Cardiac muscle cell (in vitro differentiated cells and primary cell): ENCODE measurements at regions not wholly inside any gene's neighbourhood (a gene's known extent, or its start where the extent isn't known, plus 50 kb on each side); places are given as distances from the start of the nearest gene placed in this dataset.
"Not testable (repeated sequence)": the region's sequence is repeated elsewhere in the genome, so short reads cannot be mapped to it uniquely, and the experiment has no call there.

ENCODE experiments used
- DNase-seq, 2 donors: peaks; one replicate each; pipeline versions ENCODE4 v3.0.0 to v3.0.0-alpha.2; 2010 to 2017; ENCODE audit warnings: low read depth in 1 of 2, low spot score in 1 of 2
- H3K27ac ChIP-seq: fragments of 200-600 bp; sonication (generic); 2 replicates; pipeline ENCODE4 v1.5.1; 2016
- H3K27me3 ChIP-seq: fragments of 200-600 bp; sonication (generic); 2 replicates; pipeline ENCODE4 v1.6.0; 2016; ENCODE audit warnings: control low read depth
- H3K36me3 ChIP-seq: fragments of 200-600 bp; sonication (generic); 2 replicates; pipeline ENCODE4 v1.5.1; 2016; ENCODE audit warnings: control low read depth
- H3K4me1 ChIP-seq: fragments of 200-600 bp; sonication (generic); 2 replicates; pipeline ENCODE4 v1.8.1; 2017; ENCODE audit warnings: low read depth, mild to moderate bottlenecking, mixed run types
- H3K4me3 ChIP-seq: fragments of 200-600 bp; sonication (generic); 2 replicates; pipeline ENCODE4 v1.5.1; 2016; ENCODE audit warnings: mild to moderate bottlenecking
- H3K9me3 ChIP-seq: fragments of 200-600 bp; sonication (generic); 2 replicates; pipeline ENCODE4 v1.5.1; 2017; ENCODE audit warnings: low read depth, mild to moderate bottlenecking, control low read depth
- TF ChIP-seq, protein P1 (sequence below): IDR thresholded peaks from 2 replicates; pipeline ENCODE4 v1.5.1; 2012; ENCODE audit warnings: low read depth, mild to moderate bottlenecking, low read length

DNA sequence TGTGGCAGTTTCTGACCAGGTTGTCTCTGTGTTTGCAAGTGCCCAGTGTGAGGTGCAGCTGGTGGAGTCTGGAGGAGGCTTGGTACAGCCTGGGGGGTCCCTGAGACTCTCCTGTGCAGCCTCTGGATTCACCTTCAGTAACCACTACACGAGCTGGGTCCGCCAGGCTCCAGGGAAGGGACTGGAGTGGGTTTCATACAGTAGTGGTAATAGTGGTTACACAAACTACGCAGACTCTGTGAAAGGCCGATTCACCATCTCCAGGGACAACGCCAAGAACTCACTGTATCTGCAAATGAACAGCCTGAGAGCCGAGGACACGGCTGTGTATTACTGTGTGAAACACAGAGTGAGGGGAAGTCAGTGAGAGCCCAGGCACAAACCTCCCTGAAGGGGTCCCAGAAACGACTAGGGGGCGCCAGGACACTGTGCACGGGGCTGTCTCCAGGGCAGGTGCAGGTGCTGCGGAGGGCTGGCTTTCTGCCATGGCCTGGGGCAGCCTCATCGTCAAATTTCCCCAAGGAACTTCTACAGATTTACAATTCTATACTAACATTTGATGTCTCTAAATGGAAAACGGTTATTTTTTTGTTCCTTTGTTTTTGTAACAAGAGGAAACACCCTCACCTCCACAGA lies 187.0 kb upstream of the TP53TG3D start:
- H3K36me3 ChIP-seq, DNase-seq, H3K27ac ChIP-seq: not testable (repeated sequence)

DNA sequence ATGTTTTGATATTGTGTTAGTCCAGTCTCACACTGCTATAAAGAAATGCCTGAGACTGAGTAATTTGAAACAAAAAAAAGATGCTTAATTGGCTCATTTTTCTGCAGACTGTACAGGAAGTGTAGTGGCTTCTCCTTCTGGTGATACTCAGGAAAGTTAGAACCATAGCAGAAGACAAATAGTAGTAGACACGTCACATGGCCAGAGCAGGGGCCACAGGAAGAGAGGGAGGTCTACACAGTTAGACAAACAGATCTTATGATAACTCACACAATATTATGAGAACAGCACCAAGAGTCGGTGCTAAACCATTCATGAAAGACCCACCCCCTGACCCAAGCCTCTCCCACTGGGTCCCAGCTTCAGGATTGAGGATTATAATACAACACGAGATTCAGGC lies 181.5 kb upstream of the TP53TG3D start:
- not testable (repeated sequence) for H3K9me3 ChIP-seq, DNase-seq, H3K4me3 ChIP-seq, H3K27ac ChIP-seq, H3K4me1 ChIP-seq, H3K27me3 ChIP-seq, H3K36me3 ChIP-seq

More for the DNA sequence above, 187.0 kb upstream of the TP53TG3D start:
- not testable (repeated sequence) for H3K4me1 ChIP-seq, H3K9me3 ChIP-seq, H3K27me3 ChIP-seq, H3K4me3 ChIP-seq

DNA sequence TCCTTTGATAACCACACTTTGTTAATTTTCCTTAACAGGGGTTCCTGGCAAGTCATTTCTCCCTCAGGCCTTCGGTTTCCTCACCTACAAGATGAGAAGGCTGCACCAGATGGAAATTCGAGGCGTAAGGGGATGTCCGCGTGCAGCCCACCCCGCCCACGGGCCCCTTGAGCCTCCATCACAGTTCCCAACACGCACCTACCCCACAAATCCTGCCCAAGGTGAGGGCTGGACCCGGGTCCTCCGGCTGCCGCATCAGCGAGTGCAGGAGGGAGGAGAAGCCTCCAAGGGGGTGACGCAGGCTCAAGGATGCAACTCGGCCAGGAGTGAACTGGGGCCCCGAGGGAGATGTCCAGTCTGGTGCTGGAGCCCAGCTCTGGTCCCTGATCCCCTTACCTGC lies 169.2 kb upstream of the TP53TG3D start:
- H3K4me3 ChIP-seq, H3K27ac ChIP-seq, H3K9me3 ChIP-seq, H3K4me1 ChIP-seq, H3K27me3 ChIP-seq, H3K36me3 ChIP-seq, DNase-seq: not testable (repeated sequence)

DNA sequence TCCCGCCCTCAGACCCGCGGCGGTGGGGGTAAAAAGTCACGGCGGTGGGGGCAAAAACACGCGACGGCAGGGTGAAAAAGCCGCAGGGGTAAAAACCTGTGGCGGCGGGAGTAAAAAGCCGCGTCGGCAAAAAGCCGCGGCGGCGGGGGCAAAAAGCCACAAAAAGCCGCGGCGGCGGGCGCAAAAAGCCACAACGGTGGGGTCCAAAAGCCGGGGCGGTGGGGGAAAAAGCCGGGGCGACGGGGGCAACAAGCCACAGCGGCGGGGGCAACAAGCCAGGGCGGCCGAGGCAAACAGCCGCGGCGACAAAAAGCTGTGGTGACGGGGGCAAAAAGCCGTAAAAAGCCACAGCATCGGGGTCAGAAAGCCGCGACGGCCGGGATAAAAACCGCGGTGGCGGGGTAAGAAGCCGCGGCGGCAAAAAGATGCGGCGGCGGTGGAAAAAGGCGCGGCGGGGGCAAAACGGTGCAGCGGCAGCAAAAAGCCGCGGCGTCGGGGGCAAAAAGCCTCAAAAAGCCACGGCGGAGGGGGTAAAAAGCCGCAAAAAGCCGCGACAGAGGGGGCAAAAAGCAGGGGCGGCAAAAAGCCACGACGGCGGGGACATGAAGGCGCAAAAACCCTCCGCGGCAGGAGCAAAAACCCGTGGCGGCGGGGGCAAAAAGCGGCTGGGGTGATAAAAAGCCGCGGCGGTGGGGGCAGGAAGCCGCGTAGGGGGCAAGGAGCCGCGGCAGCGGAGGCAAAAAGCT lies 168.3 kb upstream of the TP53TG3D start:
- H3K27ac ChIP-seq, H3K4me1 ChIP-seq, H3K27me3 ChIP-seq, H3K9me3 ChIP-seq, DNase-seq, H3K4me3 ChIP-seq, H3K36me3 ChIP-seq: not testable (repeated sequence)

DNA sequence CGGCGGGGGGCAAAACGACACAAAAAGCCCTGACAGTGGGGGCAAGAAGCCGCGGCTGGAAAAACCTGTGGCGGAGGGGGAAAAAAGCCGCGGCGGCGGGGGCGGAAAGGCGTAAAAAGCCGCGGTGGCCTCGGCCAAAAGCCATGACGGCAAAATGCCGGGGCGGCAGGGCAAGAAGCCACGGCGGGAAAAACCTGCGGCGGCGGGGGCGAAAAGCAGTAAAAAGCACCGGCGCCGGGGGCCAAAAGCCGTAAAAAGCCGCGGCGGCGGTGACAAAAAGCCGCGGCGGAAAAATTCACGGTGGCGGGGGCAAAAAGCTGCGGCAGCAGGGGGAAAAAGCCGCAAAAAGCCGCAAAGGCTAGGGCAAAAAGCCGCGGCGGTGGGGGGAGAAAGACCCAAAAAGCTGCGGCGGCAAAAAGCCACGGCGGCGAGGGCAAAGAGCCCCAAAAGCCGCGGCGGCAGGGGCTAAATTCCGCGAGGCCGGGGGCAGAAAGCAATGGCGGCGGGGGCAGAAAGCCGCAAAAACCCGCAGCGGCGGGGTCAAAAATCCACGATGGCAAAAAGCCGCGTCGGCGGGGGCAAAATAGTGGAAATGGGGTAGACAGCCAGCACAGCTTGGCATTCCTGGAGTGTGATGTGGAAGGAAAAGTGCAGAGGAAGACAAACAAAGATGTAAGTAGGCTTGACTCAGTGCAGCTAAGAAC lies 167.5 kb upstream of the TP53TG3D start:
- not testable (repeated sequence) for H3K9me3 ChIP-seq, H3K4me1 ChIP-seq, H3K36me3 ChIP-seq, H3K4me3 ChIP-seq, H3K27me3 ChIP-seq, H3K27ac ChIP-seq
- DNase-seq, result peak in 1 of 2 donors; percentile 0

DNA sequence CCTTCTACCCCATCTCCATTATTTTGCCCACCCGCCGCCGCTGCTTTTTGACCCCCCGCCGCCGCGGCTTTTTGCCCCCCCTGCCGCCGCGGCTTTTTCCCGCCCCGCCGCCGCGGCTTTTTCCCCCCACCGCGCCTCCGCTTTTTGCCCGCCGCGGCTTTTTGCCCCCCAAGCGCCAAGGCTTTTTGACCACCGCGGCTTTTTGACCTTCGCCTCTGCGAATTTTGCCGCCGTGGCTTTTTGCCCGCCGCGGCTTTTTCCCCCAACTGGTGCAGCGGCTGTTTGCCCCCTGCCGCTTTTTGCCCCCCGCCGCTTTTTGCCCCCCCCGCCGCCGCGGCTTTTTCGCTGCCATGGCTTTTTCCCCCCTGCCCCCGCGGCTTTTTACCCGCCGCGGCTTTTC lies 137.5 kb upstream of the TP53TG3D start:
- not testable (repeated sequence) for H3K36me3 ChIP-seq, H3K9me3 ChIP-seq, H3K27ac ChIP-seq, DNase-seq, H3K4me1 ChIP-seq, H3K4me3 ChIP-seq, H3K27me3 ChIP-seq

DNA sequence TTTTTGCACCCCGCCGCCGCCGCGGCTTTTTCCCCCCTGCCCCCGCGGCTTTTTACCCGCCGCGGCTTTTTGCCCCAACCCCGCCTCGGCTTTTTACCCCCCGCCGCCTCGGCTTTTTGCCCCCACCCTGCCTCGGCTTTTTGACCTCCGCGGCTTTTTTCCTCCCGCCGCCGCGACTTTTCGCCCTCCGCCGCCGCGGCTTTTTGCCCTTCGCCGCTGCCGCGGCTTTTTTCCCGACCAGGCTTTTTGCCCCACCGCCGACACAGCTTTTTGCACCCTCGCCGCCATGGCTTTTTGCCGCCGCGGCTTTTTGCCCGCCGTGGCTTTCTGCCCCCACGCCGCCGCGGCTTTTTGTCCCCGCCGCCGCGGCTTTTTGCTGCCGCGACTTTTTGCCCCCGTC lies 137.0 kb upstream of the TP53TG3D start:
- no peak overlapping the region for H3K27ac ChIP-seq
- no peaks in the 10 kb centered on the region for H3K4me1 ChIP-seq
- no peaks in the 10 kb centered on the region for H3K27me3 ChIP-seq
- TF ChIP-seq, protein P1, sequence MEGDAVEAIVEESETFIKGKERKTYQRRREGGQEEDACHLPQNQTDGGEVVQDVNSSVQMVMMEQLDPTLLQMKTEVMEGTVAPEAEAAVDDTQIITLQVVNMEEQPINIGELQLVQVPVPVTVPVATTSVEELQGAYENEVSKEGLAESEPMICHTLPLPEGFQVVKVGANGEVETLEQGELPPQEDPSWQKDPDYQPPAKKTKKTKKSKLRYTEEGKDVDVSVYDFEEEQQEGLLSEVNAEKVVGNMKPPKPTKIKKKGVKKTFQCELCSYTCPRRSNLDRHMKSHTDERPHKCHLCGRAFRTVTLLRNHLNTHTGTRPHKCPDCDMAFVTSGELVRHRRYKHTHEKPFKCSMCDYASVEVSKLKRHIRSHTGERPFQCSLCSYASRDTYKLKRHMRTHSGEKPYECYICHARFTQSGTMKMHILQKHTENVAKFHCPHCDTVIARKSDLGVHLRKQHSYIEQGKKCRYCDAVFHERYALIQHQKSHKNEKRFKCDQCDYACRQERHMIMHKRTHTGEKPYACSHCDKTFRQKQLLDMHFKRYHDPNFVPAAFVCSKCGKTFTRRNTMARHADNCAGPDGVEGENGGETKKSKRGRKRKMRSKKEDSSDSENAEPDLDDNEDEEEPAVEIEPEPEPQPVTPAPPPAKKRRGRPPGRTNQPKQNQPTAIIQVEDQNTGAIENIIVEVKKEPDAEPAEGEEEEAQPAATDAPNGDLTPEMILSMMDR, result no peak
- no peaks in the 10 kb centered on the region for H3K9me3 ChIP-seq
- H3K36me3 ChIP-seq, result no peaks in the 10 kb centered on the region
- H3K4me3 ChIP-seq, result no peak overlapping the region
- peak in 1 of 2 donors; percentile 0 for DNase-seq

DNA sequence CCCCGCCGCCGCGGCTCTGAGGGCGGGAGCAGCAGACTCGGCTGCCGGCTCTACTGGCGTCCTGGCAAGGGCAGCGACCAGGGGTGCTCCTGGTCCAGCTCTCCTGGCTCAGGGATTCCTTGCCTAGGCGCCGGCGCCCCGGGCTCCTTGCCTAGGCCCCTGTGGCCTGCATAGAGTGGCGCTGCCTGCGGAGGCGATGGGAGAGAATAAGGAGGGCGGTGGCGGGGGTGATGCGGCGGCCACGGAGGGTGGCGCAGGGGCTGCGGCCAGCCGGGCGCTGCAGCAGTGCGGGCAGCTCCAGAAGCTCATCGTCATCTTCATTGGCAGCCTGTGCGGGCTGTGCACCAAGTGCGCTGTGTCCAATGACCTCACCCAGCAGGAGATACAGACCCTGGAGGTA lies 136.6 kb upstream of the TP53TG3D start:
- H3K27me3 ChIP-seq, H3K4me3 ChIP-seq, H3K27ac ChIP-seq, H3K4me1 ChIP-seq, DNase-seq, H3K9me3 ChIP-seq, H3K36me3 ChIP-seq: not testable (repeated sequence)

DNA sequence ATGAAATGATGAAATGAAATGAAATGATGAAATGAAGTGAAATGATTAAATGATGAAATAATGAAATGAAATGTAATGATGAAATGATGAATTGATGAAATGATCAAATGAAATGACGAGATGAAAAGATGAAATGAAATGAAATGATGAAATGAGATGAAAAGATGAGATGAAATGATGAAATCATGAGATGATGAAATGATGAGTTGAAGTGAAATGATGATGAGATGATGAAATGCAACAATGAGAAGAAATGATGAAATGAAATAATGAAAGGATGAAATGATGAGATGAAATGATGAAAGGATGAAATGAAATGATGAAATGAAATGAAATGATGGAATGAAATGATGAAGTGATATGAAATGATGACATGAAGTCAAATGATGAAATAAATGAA lies 132.7 kb upstream of the TP53TG3D start:
- H3K27ac ChIP-seq, H3K4me3 ChIP-seq, H3K9me3 ChIP-seq, H3K27me3 ChIP-seq, DNase-seq, H3K4me1 ChIP-seq, H3K36me3 ChIP-seq: not testable (repeated sequence)

DNA sequence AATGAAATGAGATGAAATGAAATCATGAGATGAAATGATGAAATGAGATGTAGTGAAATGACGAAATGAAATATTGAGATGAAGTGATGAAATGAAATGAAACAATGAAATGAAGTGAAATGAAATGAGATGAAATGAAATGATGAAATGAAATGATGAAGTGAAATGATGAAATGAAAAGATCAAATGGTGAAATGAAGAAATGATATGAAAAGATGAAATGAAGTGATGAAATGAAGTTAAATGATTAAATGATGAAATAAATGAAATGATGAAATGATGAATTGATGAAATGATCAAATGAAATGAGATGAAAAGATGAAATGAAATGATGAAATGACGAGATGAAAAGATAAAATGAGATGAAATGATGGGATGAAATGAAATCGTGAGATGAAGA lies 132.3 kb upstream of the TP53TG3D start:
- not testable (repeated sequence) for H3K4me3 ChIP-seq, H3K27me3 ChIP-seq, DNase-seq, H3K36me3 ChIP-seq, H3K4me1 ChIP-seq, H3K9me3 ChIP-seq, H3K27ac ChIP-seq

DNA sequence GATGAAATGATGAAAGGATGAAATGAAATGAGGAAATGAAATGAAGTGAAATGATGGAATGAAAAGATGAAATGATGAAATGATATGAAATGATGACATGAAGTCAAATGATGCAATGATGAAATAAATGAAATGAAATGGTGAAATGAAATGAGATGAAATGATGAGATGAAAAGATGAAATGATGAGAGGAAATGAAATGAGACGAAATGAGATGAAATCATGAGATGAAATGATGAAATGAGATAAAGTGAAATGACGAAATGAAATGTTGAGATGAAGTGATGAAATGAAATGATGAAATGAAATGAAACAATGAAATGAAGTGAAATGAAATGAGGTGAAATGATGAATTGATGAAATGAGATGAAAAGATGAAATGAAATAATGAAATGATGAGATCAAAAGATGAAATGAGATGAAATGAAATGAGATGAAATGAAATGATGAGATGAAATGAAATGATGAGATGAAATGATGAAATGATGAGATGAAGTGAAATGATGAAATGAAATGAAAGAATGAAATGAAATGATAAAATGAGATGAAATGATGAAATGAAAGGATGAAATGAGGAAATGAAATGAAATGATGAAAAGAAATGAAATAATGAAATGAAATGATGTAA lies 131.7 kb upstream of the TP53TG3D start:
- not testable (repeated sequence) for H3K27me3 ChIP-seq, H3K4me1 ChIP-seq, H3K27ac ChIP-seq, H3K4me3 ChIP-seq, H3K36me3 ChIP-seq, H3K9me3 ChIP-seq, DNase-seq

DNA sequence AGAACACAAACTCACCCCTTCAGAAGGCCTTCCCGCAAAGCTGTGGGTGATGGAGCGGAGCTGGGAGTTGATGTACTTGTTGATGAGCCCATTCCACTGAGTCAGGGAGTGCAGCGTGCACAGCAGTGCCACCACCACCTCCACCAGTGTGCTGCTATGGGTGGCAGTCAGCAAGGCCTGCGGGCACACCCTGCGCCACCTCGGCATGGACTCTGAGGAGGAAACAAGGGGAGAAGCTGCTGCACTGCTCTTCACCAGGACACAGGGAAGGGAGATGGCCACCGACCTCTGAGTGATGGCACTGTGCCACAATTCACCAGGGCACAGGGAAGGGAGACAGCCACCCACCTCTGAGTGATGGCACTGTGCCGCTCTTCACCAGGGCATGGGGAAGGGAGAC lies 100.7 kb upstream of the TP53TG3D start:
- H3K9me3 ChIP-seq, H3K27me3 ChIP-seq, H3K4me3 ChIP-seq, DNase-seq, H3K36me3 ChIP-seq, H3K4me1 ChIP-seq, H3K27ac ChIP-seq: not testable (repeated sequence)
